VCaP (cell line): ENCODE measurements at regions not wholly inside any gene's neighbourhood (a gene's known extent, or its start where the extent isn't known, plus 50 kb on each side); places are given as distances from the start of the nearest gene placed in this dataset.

Experiments
- H3K27ac ChIP-seq: fragments of 450-650 bp; 2 replicates; pipeline ENCODE4 v1.5.1; 2017
- TF ChIP-seq, protein P1 (sequence below): fragments of 450-650 bp; conservative IDR thresholded peaks from 2 replicates; pipeline ENCODE4 v1.5.1; 2017; ENCODE audit warnings: mild to moderate bottlenecking, moderate library complexity

DNA sequence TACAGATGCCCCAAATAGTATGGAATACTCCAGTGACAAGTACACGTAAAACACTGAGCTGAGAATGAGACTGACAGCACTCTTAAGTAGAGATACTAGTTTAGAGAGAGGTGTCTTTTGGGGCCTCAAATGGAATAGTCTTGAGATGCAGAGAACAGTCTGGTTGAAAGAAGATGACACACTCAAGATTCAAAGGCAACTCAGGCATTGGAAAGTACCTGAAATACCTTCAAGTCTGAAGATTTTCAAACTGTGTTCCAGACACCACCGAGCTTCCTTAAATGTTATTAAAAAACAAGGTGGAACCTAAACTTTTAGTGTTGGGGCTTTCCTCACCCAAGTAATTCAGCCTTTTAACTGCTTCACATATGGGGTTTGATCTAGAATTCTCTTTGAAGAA, 437.7 kb downstream of the OMA1 start:
- H3K27ac ChIP-seq = no peak overlapping the region
- TF ChIP-seq, protein P1, sequence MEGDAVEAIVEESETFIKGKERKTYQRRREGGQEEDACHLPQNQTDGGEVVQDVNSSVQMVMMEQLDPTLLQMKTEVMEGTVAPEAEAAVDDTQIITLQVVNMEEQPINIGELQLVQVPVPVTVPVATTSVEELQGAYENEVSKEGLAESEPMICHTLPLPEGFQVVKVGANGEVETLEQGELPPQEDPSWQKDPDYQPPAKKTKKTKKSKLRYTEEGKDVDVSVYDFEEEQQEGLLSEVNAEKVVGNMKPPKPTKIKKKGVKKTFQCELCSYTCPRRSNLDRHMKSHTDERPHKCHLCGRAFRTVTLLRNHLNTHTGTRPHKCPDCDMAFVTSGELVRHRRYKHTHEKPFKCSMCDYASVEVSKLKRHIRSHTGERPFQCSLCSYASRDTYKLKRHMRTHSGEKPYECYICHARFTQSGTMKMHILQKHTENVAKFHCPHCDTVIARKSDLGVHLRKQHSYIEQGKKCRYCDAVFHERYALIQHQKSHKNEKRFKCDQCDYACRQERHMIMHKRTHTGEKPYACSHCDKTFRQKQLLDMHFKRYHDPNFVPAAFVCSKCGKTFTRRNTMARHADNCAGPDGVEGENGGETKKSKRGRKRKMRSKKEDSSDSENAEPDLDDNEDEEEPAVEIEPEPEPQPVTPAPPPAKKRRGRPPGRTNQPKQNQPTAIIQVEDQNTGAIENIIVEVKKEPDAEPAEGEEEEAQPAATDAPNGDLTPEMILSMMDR = no peak

DNA sequence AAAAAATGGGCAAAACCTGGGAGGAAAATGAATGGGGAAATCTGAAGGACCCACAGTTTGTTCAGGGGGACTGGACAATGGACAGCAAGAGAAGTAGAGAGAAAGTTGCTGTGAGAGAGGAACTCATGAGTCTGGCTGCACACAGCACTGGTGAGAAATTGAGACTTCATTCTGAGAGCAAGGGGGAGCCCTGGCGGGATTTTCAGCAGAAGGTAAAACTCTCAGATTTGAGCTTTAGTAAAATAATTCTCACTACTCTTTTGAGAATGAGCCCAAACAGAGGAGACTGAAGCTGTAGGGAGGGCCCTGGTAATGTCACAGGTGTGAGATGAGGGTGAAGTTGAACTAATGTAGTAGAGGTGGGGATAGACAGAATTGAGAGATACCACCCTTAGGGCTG, 438.6 kb downstream of the OMA1 start:
- TF ChIP-seq, protein P1 = no peak

DNA sequence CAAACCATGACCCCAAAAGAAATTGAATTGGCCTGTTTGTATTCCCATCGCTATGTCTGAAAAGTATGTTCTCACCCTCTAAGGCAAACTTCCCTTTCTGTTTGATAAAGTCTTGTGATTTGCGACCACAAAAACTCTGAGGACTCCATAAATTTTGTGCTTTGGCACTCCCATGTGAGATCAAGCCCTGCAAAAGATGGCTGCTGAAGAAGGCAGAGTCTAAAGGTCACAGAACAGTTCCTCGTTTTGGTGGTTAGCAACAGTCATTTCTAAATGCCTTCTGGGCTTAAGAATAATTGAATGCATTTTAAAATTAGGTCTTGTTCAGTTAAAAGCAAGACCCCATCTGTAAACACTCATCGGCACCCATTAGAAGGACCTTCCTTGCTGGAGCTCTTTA, 441.6 kb downstream of the OMA1 start:
- H3K27ac ChIP-seq = no peak overlapping the region
- TF ChIP-seq, protein P1 = no peak

More for the DNA sequence above, 438.6 kb downstream of the OMA1 start:
- H3K27ac ChIP-seq = no peak overlapping the region

DNA sequence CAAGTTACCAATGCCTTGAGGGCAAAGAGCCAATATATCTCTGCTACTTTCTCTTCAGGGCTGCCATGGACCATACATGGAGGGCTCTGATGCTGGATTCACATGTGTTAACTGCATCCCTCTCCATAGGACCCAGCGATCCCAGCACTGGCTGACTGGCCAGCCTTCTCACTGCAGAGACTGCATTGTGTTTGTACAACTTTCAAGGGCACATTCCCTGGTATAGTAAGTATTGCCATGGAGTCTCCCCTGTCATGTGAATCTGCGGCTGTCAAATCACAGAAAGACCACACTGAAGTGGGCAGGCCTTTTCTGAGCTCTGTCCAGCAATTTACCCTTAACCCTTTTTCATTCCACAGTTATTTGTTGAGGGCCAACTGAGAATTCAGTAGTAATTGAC, 449.8 kb downstream of the OMA1 start:
- no peak overlapping the region for H3K27ac ChIP-seq
- TF ChIP-seq, protein P1 = no peak

DNA sequence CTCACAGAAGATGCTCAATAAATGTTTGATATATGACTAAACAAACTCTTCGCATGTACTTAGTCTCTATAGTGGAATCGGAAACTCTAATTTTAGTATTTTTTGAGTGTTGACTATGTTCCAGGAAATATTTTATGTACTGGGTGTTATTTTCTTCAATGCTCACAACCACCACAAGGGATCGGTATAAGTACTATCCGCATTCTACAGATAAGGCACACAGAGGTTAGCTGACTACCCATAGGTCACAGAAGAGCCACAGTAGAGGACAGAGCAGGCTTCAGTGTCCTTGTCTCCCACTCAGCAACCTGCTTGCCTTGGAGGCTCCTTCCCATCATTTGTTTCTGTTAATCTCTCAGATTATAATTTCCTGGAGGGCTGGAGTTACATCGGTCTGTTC, 451.3 kb downstream of the OMA1 start:
- no peak overlapping the region for H3K27ac ChIP-seq
- TF ChIP-seq, protein P1 = no peak

DNA sequence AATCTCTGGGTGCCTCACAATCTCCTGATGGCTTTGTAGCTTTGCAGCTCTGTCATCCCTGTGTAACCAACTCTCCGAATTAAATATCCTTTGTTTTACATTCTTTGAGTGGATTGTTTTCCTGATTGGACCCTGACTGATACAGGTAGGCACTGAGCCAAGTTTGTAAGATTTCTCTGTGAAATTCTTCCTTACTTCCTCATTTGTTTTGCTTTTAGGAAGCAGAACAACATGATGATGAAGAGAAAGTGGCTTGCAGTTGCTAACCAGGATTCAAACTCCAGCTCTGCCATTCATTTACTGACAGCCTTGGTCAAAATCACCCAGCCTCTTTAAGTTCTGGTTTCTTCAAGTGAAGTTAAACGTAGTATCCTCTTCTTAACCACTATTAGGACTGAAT, 452.3 kb downstream of the OMA1 start:
- H3K27ac ChIP-seq = no peak overlapping the region
- TF ChIP-seq, protein P1 = no peak

DNA sequence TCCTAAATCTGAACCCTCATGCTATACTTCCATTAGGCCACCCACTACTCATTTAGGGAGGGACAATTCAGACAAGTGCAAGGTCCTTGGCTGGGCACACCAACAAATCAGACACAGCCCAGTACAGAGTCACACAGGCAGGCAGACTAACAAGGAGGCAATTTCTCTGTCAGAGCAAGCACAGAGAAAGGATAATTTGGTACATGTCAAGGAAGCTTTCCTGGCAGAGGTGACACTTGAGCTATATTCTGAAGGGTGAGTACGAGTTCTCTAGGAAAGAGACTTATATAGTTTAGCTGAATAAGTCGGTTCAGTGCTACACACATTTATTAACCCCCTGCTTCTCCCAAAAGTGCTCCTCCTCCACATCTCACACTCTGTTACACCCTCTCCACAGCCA, 455.9 kb downstream of the OMA1 start:
- TF ChIP-seq, protein P1 = no peak
- H3K27ac ChIP-seq = no peak overlapping the region
